ENCODE measurements at regions not wholly inside any gene's neighbourhood (a gene's known extent, or its start where the extent isn't known, plus 50 kb on each side); places are given as distances from the start of the nearest gene placed in this dataset.

- TF ChIP-seq EZH2 (IDR thresholded peaks at IDR 0.05) (no peak), POLR2AphosphoS5 (IDR thresholded peaks at IDR 0.05; ENCODE audit: borderline replicate concordance, low read depth, low read length) (no peak)
Observed at GRCh38 chr4:106695501-106696262, 327.1 kb upstream of the GIMD1 start.

Data from SK-N-MC (cell line).